ENCODE measurements at regions not wholly inside any gene's neighbourhood (a gene's known extent, or its start where the extent isn't known, plus 50 kb on each side); places are given as distances from the start of the nearest gene placed in this dataset.

DNA sequence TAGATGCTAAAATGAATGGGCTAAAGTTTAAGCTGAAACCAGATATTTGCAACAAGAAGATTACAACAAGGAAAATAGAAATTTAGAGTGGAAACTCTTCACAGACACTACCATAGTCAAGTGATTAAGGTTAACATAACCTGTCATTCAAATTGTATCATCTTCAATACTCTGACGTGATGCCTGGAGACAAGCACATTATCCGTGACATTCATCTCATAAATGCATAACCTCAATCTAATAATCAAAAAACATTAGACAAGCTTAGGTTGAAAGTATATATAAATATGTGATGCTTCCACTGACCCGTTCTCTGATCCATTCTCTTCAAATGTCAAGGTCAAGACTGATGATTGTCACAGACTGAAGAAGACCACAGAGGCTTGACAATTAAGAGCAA, 263.8 kb upstream of the MEOX2 start:
- TF ChIP-seq, protein P1, sequence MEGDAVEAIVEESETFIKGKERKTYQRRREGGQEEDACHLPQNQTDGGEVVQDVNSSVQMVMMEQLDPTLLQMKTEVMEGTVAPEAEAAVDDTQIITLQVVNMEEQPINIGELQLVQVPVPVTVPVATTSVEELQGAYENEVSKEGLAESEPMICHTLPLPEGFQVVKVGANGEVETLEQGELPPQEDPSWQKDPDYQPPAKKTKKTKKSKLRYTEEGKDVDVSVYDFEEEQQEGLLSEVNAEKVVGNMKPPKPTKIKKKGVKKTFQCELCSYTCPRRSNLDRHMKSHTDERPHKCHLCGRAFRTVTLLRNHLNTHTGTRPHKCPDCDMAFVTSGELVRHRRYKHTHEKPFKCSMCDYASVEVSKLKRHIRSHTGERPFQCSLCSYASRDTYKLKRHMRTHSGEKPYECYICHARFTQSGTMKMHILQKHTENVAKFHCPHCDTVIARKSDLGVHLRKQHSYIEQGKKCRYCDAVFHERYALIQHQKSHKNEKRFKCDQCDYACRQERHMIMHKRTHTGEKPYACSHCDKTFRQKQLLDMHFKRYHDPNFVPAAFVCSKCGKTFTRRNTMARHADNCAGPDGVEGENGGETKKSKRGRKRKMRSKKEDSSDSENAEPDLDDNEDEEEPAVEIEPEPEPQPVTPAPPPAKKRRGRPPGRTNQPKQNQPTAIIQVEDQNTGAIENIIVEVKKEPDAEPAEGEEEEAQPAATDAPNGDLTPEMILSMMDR (IDR thresholded peaks at IDR 0.05; ENCODE audit: low read depth, low read length): no peak
- no peak for DNase-seq (ENCODE audit: extremely low read depth, low read depth)

DNA sequence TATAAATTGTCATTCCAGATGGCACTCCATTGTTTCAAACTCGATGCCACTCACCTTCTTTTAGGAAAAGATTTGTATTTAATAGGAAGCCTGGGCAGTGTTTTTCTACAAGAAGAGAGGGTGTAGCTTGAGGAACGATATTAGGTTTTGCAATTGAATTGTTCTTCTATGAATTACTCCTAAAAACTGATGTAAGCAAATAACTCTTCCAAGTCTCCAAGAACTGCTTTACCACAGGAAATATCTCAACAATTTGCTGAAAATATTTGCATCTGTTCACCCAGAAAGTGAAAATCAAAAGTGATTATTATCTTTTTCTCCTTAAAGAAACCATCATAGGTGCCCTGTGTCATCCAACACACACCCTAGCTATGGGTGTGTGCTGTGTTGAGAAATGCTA, 261.3 kb upstream of the MEOX2 start:
- TF ChIP-seq, protein P1 (IDR thresholded peaks at IDR 0.05; ENCODE audit: low read depth, low read length): no peak
- DNase-seq (ENCODE audit: extremely low read depth, low read depth): no peak

DNA sequence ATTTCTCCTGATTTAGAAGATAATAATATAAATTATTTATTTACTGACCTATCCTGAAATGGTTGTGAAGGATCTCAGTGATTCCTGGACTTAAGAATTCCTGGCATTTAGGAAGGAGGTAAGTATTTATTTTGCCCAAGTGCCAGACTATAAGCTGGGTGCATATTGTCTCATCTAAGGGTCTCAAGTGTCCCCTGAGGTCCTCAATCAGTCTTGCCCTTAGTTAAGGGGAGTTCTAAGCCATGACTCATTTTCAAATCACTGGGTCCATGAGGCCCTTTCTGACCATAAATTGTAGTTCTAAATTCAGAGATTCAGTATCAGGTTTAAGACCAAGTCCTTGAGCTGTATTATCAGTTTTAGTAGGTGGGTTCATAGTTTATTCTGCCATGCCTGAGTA, 251.6 kb upstream of the MEOX2 start:
- DNase-seq (ENCODE audit: extremely low read depth, low read depth): no peak
- TF ChIP-seq, protein P1 (IDR thresholded peaks at IDR 0.05; ENCODE audit: low read depth, low read length): no peak

DNA sequence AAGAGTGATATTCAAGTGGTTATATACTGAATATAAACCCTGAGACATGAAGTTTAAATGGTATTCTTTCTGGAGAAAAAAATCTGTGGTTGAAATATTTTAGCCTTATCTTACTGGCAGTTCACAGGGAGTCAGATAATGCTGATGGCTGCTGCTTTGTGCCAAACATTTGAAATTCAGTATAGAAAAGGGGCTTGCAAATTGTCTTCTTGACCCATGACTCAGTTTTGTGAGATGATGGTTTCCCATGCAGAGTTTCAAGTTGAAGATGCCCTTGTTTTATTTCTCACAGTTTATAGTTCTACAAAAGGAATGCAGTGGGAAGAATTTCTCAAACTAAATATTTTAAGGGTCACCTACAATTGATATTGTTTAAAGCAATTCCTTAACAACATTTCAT, 251.1 kb upstream of the MEOX2 start:
- DNase-seq (ENCODE audit: extremely low read depth, low read depth): no peak
- TF ChIP-seq, protein P1 (IDR thresholded peaks at IDR 0.05; ENCODE audit: low read depth, low read length): no peak

DNA sequence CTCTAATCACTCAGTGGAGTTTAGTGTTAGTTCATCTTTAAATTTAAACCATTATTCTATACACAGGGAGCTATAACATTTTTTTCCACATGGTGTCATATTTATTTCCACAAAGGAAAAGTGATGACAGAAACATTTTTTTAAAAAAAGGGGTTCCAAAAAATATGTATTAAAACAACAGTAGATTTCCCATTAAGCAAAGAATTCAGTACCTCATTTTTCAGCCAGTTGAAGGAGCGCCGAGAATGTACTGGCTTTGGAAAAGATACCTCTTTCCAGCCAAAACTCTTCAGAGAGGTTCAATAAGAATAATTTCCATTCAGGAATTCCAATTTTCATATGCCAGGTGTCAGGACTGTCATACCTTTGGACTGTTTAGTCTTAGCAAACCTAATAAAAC, 250.5 kb upstream of the MEOX2 start:
- TF ChIP-seq, protein P1 (IDR thresholded peaks at IDR 0.05; ENCODE audit: low read depth, low read length): no peak
- DNase-seq (ENCODE audit: extremely low read depth, low read depth): no peak

DNA sequence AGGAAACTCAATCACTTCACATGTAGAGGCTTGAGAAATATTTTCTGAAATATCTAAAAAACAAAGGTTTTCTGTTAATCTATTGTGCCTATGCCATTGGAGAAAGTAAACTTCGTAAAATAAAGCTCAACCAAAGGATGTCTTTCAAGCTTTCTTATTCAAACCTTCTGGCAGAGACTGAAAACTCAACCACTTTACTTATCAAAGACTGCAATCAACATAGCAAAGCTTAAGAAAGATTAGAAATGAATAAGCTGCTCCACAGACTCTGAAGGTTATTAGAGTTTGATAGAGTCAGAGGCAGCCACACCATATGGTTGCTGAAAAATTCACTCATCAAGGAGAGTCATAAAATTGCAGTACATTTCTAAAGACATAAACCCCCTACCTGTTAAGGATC, 245.8 kb upstream of the MEOX2 start:
- no peak for DNase-seq (ENCODE audit: extremely low read depth, low read depth)
- TF ChIP-seq, protein P1 (IDR thresholded peaks at IDR 0.05; ENCODE audit: low read depth, low read length): no peak

DNA sequence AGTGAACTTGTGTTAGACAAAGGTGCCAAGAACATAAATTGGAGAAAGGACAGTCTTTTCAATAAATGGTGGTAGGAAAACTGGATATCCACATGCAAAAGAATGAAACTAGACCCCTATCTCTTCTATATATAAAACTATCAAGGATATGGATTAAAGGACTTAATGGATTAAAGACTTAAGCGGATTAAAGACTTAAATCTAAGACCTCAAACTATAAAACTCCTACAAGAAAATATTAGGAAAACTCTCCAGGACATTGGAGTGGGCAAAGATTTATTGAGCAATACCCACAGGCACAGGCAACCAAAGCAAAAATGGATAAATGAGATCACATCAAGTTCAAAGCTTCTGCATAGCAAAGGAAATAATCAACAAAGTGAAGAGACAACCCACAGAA, 242.9 kb upstream of the MEOX2 start:
- TF ChIP-seq, protein P1 (IDR thresholded peaks at IDR 0.05; ENCODE audit: low read depth, low read length): no peak
- no peak for DNase-seq (ENCODE audit: extremely low read depth, low read depth)
